IPS DF 4.7 (cell line): ENCODE measurements at regions not wholly inside any gene's neighbourhood (a gene's known extent, or its start where the extent isn't known, plus 50 kb on each side); places are given as distances from the start of the nearest gene placed in this dataset.
"Not testable (repeated sequence)": the region's sequence is repeated elsewhere in the genome, so short reads cannot be mapped to it uniquely, and the experiment has no call there.

ENCODE experiments used
- DNase-seq: peaks from one replicate; pipeline ENCODE4 v3.0.0-alpha.2; 2013; ENCODE audit warnings: low spot score; ENCODE audit errors: extremely low read depth

DNA sequence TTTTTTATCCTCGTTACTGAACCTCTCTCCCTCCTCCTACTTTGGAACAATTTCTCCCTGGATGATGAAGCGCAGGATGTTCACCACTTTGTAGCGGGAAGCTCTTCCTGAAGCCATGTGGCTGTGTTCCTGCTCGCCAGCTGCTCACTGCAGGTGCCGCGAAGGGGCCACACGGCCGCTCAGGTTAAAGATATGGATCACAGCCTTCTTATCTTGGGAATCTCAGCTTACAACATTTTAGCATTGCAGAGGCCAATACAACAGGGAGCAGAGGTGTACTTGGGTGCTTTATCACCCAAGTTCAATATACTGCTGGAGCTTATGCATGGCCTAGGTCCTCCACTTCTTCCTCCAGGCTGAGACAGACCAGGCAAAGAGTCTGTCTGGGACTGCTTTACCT is 201.2 kb upstream of the G2E3 start:
- DNase-seq, result no peak

DNA sequence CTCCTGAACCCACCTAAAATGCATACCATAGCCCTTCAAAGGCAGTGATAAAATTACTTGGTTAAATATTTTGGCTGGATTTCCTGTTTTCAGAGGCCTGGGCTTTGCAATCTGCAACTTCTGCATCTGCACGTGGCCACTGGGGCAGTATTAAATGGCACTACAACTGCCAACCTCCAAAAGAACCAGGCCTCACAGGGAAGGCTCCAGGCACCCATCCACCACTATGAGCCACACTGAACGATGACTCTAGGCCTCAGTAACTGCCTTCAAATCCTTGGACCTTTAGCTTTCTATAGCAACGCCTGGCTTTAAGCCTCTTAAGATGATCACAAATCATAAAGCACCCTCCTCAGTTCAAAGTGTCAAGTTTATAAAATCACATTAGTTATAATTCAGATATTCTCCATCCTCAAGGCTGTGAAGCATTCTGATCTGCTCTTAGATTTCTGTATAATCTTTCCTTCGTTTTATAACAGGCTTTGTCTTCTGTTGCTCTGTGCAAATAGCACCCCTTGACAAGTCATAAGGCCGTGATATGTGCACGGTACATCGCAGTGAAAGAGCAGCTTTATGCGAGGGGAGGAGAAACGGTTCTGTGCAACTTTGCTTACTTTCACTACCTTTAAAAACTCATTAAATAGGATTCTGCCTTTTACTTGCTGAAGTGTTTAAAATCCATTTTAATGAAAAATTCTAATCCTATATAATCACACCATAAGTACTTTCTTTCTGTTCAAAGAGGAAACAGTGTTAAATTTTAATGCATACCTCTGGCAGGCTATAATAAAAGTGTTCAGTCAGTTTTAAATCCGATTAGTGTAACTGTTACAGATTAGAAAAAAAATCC is 196.4 kb upstream of the G2E3 start:
- no peak for DNase-seq

DNA sequence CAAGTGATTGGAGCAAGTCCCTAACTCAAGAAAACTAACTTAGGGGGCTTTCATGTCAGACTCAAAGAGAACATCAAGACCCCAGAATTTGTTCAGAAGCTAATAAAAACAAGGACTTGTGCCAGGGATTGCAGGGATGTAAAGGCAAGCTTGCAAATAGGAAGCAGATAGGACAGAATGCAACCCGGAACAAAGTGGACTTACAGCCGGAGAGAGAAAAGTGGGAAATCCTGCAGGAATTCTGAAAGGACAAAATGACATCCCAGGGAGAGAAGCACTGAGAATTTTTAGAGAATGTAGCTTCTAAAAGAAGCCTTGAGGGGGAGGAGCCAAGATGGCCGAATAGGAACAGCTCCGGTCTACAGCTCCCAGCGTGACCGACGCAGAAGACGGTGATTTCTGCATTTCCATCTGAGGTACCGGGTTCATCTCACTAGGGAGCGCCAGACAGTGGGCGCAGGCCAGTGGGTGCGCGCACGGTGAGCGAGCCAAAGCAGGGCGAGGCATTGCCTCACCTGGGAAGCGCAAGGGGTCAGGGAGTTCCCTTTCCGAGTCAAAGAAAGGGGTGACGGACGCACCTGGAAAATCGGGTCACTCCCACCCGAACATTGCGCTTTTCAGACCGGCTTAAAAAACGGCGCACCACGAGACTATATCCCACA is 195.6 kb upstream of the G2E3 start:
- not testable (repeated sequence) for DNase-seq

DNA sequence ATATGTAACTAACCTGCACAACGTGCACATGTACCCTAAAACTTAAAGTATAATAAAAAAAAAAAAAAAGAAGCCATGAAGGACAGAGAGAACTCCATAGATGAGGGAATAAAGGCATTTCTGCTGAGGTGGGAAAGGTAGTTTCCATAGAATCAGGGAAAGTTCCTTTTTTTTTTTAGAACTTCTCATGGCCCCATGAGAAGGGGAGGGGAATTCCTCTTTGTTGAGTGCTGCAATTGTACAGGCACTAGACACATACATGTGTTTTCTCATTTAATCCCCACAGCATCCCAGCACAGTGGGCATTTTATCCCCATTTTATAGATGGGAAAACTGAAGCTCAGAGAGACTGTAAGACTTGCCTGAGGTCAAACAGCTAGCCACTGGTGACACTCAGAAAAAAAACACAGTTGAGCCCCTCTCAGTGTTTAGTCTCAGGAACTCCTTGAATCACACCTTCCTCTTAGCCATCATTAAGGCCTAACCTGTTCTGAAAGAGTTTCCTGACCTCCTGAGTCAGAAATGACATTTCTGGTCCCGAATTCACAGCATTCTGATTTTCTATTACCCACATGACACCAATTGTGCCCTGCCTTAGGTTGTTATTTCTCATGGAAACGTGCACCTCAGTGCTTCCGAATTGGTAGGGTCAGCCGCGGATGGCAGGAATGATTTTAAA is 189.3 kb upstream of the G2E3 start:
- DNase-seq, result no peak

DNA sequence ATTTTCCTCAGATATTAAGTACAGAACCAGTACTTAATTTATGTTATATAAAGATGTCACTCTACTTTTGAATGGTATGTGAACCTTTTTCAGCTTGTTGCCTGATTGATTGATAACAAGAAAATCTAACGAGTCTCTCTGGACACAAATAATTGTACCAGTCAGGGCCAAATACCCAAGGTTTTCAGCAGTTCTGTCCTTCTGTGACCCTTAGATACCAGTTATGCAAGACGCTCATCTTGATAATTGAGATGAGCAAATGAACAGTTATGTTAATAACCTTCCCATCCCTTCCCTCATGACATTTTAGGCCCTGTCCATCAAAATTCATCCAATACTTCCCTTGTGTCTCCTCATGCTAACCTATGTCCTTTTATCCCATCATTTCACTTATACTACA is 185.9 kb upstream of the G2E3 start:
- no peak for DNase-seq

DNA sequence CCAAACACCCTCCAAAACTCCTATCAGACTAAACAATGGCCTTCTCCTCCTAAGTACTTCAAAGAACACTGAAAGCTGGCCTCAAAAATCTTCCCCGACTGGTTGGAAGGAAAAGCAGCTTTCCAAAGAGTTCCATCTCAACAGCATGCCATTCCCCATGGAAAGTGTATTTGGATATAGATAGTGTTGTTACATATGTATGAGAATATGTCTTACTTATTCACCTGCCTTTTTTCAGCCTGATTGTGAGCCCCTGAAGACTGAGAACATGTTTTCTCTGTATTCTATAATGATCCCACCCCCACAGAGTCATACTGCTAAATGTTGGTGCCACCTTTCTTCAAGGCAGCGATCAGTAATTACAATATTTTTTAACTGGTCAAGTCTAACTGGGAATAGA is 185.4 kb upstream of the G2E3 start:
- DNase-seq, result no peak

DNA sequence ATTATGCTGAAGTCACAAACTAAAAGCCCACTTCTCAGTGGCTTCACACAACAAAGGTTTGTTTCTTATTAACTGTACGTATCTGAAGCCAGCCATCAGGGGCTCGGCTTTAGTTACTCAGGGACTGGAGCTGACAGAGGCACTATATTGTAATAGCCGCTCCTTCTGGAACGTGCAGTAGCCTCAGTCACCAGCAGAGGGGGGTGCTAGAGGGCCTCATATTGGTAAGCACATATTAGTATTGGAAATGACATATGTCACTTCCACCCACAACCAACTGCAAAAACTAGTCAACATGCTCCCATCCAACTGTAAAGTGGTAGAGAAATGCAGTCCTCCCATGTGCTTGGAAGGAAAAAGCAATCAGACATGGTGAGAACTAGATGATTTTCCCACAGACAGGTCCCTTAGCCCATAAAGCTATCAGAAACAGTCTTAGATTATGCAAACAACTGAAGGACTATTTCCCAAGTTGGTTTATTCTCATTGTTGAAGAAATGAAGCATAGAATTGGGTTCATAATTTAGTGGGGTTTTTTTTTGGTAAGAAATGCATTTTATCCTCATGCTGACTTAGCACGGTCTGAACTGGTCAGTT is 183.6 kb upstream of the G2E3 start:
- no peak for DNase-seq

DNA sequence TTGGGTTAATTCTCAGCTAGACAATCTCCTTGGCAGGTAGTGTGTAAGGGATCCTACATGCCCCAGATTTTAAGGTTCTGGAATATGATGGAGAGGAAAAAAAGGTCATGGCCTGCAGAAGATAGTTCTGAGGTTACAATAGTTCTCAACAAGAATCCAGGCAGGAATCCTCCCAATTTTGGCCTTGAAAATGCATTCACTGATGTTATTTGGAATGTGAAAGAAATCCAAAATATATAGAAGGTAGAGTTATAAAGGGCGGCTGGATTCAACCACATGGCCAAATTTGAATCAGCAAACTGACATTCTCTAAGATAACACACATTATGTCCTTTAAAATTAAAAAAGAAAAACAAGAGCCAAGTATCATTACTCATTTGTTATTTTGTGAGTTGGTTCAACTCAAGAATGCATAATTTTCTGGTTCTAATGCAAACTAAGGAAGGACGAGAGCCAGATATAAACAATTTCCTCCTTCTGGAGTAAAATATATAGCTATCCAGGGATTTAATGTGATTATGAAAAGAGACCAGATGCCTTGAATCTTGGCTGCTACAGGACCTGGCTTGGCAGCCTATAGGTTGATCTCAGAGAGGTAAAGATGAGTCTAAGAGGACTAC is 177.0 kb upstream of the G2E3 start:
- no peak for DNase-seq

DNA sequence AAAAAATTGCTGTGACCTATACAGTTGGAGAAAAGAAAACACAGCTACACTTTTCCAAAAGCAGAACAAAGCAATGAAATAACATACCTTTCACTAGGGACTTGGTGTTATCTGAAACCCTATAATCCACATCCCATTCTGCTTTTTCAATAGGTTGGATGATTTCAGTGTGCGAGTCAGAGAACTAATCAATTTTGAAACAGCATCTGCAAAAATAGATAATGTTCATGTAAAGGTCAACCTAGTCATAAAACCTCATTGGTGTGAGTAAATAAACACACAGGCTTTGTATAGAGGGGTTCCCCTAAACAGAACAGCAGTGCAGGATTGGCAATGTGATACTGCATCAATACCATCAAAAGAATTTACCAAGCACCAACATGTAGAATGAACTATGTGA is 173.0 kb upstream of the G2E3 start:
- no peak for DNase-seq

DNA sequence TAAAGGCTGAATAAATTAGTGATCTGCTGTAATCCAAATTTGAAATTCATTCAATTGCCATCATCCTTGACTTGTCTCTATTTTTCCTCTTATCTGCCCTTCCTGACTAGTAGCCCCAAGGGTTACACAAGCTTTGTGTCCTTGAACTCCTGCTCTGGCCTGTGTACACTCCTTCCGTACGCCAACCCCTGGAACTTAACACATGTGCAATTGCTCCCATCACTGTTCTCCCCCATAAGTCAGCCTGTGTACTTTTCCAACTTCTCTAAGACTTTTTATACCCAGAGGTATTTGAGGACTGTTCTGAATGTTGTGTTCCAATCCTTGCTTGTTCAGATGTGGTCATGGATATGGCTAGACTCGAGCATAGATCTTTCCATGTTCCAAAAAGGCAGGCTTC is 171.1 kb upstream of the G2E3 start:
- DNase-seq, result no peak

DNA sequence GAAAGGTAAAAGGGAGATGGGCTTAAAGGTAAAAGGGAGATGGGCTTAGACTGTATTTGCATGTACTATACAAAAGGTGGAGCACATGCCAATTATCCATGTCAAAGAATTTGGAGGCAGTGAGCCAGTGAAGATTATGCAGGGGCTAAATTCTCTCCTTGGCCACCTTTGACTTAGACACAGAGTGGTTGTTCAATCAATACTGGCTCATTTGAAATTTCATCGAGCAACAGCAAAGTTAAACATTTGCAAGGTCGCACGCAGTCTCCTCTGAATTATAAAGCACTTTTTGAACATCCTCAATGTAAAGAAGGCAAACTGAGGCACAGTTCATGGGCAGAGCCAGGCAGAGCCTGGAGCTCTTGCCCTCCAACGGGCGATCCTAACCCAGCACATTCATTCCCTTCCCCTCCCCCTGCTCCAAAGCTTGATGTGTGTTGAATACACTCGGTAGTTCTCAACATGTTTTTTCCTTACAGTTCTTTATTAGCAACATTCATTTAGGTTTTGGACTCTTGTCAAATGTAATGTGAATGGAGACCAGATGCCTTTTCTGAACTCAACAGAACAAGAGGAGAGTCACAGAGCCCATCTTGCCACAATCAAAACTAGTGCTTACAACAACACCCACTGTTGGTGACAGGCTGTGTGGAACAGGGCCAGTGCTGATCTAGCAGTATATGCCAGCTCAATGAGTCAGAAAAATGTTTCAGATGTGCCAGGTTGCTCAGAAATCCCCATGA is 169.7 kb upstream of the G2E3 start:
- no peak for DNase-seq

DNA sequence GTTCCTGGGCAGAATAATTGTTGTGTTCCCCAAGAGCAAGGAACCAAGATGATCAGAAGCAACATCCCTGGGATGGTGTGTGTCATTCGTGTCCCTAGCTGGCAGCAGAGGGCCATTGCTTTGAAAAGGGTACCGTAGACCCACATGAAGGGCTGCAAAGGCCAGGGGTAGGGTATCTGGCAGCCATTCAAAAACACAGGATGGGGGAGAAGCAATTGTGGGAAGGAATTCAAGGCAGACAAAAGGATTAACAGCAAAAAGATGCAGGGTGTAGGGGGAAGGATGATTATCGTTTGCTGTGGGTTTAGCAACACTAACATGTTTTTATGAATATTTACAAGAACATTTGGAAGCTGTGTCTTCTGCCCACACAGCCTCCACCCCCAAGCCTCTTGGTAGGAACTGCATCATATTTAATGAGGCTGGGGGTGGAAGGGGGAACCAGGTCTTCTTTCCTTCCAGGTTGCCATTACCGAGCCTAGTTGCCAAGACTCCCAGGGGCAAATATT is 169.0 kb upstream of the G2E3 start:
- no peak for DNase-seq

DNA sequence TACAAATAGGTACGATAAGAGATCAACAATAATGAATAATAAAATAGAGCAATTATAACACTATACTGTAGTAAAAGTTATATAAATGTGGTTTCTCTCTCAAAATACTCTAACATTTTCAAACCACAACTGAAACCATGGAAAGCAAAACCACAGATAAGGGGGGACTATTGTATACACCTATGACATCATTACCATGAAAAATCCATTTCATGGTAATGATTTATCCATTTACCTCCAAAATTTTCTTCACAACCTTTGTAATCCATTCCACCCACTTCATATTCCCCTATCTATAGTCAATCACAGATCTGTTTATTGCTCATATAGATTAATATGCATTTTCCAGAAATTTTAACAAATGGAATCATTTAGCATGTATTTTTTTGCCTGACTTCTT is 163.9 kb upstream of the G2E3 start:
- DNase-seq, result no peak

DNA sequence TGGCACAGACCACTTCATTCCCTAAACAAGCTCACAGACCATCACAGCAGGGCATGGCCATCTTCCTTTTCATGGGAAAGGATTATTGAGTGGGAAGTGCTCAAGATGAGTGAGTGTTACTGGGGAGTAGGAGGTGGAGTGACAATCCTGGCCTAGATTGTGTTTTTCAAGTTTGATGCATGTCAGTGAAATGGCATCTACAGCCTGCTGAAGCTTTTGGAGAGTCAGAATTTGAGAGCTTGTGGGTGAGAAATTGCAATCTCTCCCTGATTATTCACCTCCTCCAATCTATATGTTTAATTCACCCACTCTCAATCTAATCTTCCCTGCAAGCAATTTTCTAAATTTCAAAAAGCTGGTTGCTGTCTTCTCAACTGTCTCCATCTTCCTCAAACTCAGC is 156.1 kb upstream of the G2E3 start:
- no peak for DNase-seq

DNA sequence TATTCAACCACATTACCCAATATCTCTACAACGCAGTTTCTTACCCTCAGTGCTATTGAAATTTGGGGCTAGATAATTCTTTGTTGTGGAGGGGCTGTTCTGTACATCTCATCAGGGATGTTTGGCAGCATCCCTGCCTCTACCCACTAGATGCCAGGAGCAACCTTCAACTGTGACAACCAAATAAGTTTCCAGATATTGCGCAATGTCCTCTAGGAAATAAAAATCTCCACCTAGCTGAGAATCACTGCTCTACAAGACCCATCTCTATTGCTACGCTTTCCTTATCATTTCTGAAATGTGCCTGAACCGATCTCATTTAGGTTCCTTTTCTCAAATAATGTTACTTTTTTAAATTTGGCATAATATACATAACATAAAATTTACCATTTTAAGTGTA is 155.2 kb upstream of the G2E3 start:
- no peak for DNase-seq

DNA sequence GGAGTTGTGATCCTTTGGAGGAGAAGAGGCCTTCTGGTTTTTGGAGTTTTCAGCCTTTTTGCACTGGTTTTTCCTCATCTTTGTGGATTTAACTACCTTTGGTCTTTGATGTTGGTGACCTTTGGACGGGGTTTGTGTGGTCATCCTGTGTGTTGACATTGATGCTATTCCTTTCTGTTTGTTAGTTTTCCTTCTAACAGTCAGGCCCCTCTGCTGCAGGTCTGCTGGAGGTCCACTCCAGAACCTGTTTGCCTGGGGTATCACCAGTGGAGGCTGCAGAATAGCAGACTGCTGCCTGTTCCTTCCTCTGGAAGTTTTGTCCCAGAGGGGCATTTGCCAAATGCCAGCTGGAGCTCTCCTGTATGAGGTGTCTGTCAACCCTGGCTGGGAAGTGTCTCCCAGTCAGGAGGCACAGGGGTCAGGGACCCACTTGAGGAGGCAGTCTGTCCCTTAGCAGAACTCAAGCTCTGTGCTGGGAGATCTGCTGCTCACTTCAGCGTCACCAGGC is 149.4 kb upstream of the G2E3 start:
- not testable (repeated sequence) for DNase-seq

DNA sequence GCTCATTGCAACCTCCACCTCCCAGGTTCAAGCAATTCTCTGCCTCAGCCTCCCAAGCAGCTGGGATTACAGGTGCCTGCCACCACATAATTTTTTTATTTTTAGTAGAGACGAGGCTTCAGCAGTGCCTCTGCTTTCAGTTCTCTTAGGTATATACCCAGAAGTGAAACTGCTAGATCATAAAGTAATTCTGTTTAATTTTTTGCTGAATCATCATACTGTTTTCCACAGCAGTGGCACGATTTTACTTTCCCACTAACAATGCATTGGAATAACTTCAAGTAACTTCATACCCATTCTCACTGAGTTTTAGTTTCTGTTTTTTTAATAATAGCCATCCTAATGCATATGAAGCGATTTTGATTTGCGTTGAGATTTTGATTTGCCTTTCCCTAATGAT is 148.0 kb upstream of the G2E3 start:
- DNase-seq, result no peak

DNA sequence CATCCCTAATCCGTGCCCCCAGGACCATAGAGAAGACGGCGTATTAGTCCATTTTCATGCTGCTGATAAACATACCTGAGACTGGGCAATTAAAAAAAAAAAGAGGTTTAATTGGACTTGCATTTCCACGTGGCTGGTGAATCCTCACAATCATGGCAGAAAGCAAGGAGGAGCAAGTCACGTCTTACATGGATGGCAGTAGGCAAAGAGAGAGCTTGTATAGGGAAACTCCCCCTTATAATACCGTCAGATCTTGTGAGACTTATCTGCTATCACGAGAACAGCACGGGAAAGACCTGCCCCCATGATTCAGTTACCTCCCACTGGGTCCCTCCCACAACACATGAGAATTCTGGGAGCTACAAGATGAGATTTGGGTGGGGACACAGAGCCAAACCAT is 145.8 kb upstream of the G2E3 start:
- not testable (repeated sequence) for DNase-seq

DNA sequence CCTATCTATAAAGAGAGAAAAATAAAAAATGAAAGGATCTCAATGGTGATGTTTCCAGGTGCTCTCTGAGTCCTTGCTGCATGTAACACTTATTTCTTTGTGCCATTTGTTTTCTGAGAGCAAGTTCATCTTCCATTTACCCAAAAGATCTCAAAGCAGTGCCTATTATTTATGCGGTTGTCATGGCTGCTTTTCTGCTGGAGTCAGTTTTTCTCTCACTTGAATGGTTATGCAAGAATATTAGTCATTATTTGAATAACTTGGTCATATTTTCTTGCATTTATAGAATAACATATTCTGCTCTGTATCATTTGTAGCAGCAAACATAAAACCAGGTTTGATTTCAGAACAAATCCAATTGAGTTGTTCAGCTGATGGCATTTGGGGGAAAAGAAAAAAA is 141.8 kb upstream of the G2E3 start:
- DNase-seq, result no peak

DNA sequence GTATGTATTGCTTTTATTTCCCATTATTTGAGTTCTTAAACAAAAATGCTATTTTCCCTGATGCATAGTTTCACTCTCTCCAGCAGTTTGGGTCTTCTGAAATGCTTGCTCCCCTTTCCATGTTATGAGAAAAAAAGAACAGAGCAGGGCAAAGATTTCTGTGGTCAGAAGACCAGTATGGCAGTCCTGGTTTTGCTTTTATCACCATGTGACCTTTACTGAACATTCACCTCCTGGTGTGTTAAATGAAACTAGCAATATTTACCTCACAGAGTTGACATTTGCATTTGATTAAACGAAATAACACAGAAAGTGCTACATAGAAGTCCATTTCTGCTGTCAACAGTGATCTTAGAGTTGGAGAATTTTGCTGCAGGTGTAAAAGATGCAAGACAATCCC is 141.0 kb upstream of the G2E3 start:
- no peak for DNase-seq

DNA sequence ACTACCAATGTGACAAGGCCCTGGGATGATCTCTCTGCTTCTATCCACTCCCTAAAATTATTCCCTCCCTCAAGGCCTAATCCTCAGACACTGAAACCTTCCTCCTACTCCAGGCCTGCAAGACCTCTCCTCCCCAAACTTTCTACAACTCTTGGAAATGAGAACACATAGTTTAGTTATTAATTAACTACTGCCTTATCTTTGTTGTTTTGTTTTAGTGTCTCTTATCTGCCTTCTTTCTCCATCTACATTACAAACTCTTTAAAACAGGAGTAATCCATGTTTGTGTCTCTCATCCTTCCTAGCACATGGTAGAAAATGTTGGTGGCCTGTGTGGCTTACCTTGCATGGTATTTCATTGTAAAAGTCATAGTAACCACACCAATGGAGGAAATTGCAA is 139.9 kb upstream of the G2E3 start:
- DNase-seq, result no peak
